Retinal pigment epithelial cell (primary cell): ENCODE measurements at regions not wholly inside any gene's neighbourhood (a gene's known extent, or its start where the extent isn't known, plus 50 kb on each side); places are given as distances from the start of the nearest gene placed in this dataset.

Source experiments
- DNase-seq: peaks from one replicate; pipeline ENCODE4 v3.0.0-alpha.2; 2010; ENCODE audit warnings: low read depth
- H3K4me3 ChIP-seq: 2 replicates; pipeline ENCODE4 v1.5.1; 2011; ENCODE audit warnings: mild to moderate bottlenecking, low read length, control low read depth, moderate library complexity
- CTCF ChIP-seq: conservative IDR thresholded peaks from 2 replicates; pipeline ENCODE4 v1.5.1; 2011; ENCODE audit warnings: low read depth, low read length, control low read depth, inconsistent platforms

DNA sequence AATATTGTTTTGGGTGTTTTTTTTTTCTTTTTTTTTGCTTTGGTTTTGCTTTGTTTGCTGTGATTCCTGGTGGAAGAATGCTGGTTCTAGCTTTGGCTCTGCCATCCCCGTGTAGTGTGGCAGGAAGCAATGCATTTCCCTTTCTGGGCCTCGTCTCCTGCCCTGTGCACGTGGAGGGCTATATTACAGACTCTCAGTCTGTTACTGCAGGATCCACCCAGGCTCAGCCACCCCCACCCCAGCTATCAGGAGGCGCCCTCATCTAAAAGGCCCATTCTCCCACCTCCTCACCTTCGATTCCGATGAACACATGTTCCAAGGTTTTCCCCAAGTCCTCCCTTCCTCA lies 152.3 kb downstream of the TFCP2L1 start:
- TF ChIP-seq CTCF = no peak
- no peak for DNase-seq
- H3K4me3 ChIP-seq = no peak overlapping the region

DNA sequence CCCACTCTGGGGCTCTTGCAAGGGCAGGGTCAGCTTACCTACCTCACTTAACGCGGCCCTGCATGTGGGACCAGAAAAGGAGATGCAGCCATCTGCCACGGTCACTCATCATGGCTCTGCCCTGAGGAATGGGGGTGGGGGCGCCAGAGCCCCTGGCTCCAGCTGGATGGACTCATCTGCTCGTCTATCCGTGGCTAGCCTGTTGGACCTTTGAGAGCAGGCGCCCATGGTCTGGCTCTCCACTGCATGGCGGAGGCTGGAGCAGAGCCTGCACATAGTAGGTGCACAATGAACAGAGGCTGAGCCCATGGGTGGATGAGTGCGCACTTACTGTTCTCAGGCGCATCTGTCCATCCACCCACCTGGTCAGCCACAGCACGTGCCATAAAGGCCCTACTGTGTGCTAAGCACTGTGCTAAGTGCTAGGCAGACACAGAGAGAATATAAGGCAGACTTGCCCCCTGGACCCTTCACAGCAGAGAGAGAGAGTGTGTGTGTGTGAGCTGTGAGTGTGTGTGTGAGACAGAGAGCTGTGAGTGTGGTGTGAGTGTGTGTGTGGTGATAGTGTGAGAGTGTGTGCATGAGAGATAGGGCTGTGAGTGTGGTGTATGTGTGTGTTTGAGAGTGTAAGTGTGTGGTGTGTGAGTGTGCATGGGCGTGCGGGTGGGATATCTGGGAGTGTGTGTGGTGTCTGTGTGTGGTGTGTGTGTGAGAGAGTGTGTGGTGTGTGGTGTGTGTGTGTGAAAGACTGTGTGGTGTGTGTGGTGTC lies 151.3 kb downstream of the TFCP2L1 start:
- no peak for TF ChIP-seq CTCF
- no peak overlapping the region for H3K4me3 ChIP-seq
- no peak for DNase-seq

DNA sequence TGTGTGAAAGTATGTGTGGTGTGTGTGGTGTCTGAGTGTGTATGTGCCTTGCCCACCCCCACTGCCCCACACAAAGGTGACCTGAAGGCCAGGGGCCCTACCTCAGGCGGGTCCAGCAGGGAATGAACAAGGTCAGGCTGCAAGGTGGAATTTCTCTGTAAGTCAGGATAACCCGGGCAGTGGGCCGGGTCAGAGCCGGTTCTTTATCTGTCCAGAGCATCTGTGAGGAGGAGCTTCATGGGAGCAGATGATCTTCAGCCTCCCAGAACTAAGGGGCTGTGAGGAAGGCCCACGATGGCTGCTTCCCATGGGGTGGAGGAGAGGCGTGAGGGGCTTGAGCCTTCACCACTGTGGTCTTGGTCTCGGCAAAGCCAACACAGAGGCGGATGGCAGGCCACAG lies 150.3 kb downstream of the TFCP2L1 start:
- no peak for TF ChIP-seq CTCF
- H3K4me3 ChIP-seq = no peak overlapping the region
- no peak for DNase-seq

- no peak overlapping the region for H3K4me3 ChIP-seq
- no peak for TF ChIP-seq CTCF
- no peak for DNase-seq
These were observed 149.7 kb downstream of the TFCP2L1 start for GRCh38 chr2:121135168-121135853.

GRCh38 chr2:121136323-121136722 lies 148.7 kb downstream of the TFCP2L1 start:
- DNase-seq = no peak
- H3K4me3 ChIP-seq = no peak overlapping the region
- no peak for TF ChIP-seq CTCF

DNA sequence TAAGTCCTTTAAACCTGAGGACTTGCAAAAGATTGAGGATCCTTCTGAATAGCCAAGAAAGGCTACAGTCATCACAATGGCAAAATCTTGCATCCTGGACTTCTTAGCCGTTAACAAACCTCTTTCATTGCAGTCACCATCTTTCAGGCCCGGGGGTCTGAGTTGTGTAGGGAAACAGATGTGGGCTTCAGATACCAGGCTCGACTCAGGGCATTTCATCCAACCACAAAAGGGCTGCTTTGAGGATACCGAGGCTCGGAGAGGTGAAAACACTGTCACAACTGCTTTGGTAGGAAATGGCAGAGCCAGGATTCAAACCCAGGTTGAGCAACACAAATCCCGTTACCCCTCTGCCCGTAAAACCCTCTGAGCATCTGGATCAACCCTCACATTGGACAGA lies 147.4 kb downstream of the TFCP2L1 start:
- H3K4me3 ChIP-seq = no peak overlapping the region
- no peak for DNase-seq
- no peak for TF ChIP-seq CTCF

DNA sequence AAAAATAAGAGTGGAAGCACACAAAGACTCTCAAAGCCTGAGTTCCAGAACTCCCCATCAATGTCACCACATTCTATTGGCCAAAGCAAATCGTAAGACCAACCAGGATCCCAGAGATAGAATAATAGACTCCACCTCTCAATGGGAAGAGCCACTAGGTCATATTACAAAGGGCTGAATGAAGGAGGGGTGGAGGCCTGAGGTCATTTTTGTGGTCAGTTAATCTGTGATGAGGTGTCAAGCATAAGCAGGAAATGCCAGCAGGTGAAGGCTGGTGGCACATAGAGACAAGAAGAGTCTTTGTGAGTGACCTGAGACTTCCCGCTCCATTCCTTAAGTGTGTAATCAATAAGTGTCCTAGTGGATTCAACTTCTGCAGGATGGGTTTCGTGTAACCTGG lies 144.3 kb downstream of the TFCP2L1 start:
- H3K4me3 ChIP-seq = no peak overlapping the region
- no peak for DNase-seq
- TF ChIP-seq CTCF = no peak
